Liver (tissue), 8 donors: ENCODE measurements at regions not wholly inside any gene's neighbourhood (a gene's known extent, or its start where the extent isn't known, plus 50 kb on each side); places are given as distances from the start of the nearest gene placed in this dataset.

Experiments
- DNase-seq: peaks from one replicate; pipeline ENCODE4 v3.0.0-alpha.2; 2017; ENCODE audit warnings: low spot score
- H3K27ac ChIP-seq, 2 donors: one replicate each; pipeline ENCODE4 v1.7.0; 2013; ENCODE audit warnings: inconsistent platforms in 2 of 2, low read length in 2 of 2, control low read depth in 1 of 2, low read depth in 1 of 2, mild to moderate bottlenecking in 1 of 2
- H3K27me3 ChIP-seq, 4 donors: one replicate each; pipeline versions ENCODE4 v1.6.1 to v1.7.0; 2013; ENCODE audit warnings: low read length in 3 of 4, inconsistent platforms in 1 of 4, mild to moderate bottlenecking in 1 of 4, moderate library complexity in 1 of 4; ENCODE audit not compliant: control insufficient read depth in 4 of 4, insufficient read depth in 4 of 4
- H3K36me3 ChIP-seq, 4 donors: one replicate each; pipeline versions ENCODE4 v1.6.1 to v1.7.0; 2013; ENCODE audit warnings: low read length in 3 of 4, mild to moderate bottlenecking in 3 of 4, low read depth in 1 of 4, moderate library complexity in 1 of 4; ENCODE audit not compliant: control insufficient read depth in 4 of 4, insufficient read depth in 3 of 4
- H3K4me1 ChIP-seq, 4 donors: one replicate each; pipeline versions ENCODE4 v1.6.1 to v1.7.0; 2013; ENCODE audit warnings: low read length in 3 of 4, mild to moderate bottlenecking in 3 of 4, moderate library complexity in 1 of 4; ENCODE audit not compliant: control insufficient read depth in 4 of 4, insufficient read depth in 4 of 4
- H3K4me3 ChIP-seq, 3 donors: one replicate each; pipeline versions ENCODE4 v1.6.1 to v1.7.0; 2013; ENCODE audit warnings: low read length in 3 of 3, control low read depth in 1 of 3, low read depth in 1 of 3, mild to moderate bottlenecking in 1 of 3
- H3K9ac ChIP-seq, 2 donors: one replicate each; pipeline ENCODE4 v1.7.0; 2013; ENCODE audit warnings: low read length in 2 of 2, mild to moderate bottlenecking in 2 of 2, moderate library complexity in 2 of 2, control low read depth in 1 of 2, low read depth in 1 of 2
- H3K9me3 ChIP-seq, 4 donors: one replicate each; pipeline versions ENCODE4 v1.6.1 to v1.7.0; 2013; ENCODE audit warnings: low read length in 3 of 4; ENCODE audit not compliant: control insufficient read depth in 4 of 4
- ATF3 ChIP-seq: IDR thresholded peaks from 2 replicates; pipeline ENCODE4 v1.6.1; 2016; ENCODE audit warnings: antibody characterized with exemption
- CTCF ChIP-seq: fragments of 150-350 bp; IDR thresholded peaks from 2 replicates; pipeline ENCODE4 v1.5.1; 2017; ENCODE audit warnings: improper control_type of control experiment, low read depth, low read length; ENCODE audit not compliant: missing input control
- EGR1 ChIP-seq, 2 donors: IDR thresholded peaks; 2 replicates each; pipeline ENCODE4 v1.6.1; 2016 to 2018; ENCODE audit warnings: antibody characterized with exemption in 2 of 2, low read depth in 2 of 2
- FOXA1 ChIP-seq: IDR thresholded peaks from 2 replicates; pipeline ENCODE4 v1.6.1; 2016; ENCODE audit warnings: antibody characterized with exemption
- FOXA2 ChIP-seq: IDR thresholded peaks from 2 replicates; pipeline ENCODE4 v1.6.1; 2016; ENCODE audit warnings: antibody characterized with exemption
- GABPA ChIP-seq, 2 donors: IDR thresholded peaks in 1 of 2; conservative IDR thresholded peaks in 1 of 2; 2 replicates each; pipeline ENCODE4 v1.6.1; 2016; ENCODE audit warnings: antibody characterized with exemption in 2 of 2, mild to moderate bottlenecking in 1 of 2, moderate library complexity in 1 of 2
- HNF4A ChIP-seq, 2 donors: conservative IDR thresholded peaks; 2 replicates each; pipeline ENCODE4 v1.6.1; 2016; ENCODE audit warnings: antibody characterized with exemption in 2 of 2, mild to moderate bottlenecking in 2 of 2
- HNF4G ChIP-seq: IDR thresholded peaks from 2 replicates; pipeline ENCODE4 v1.6.1; 2016; ENCODE audit warnings: antibody characterized with exemption
- JUND ChIP-seq, 2 donors: IDR thresholded peaks; 2 replicates each; pipeline ENCODE4 v1.6.1; 2016; ENCODE audit warnings: antibody characterized with exemption in 2 of 2
- MAX ChIP-seq: IDR thresholded peaks from 2 replicates; pipeline ENCODE4 v1.6.1; 2016; ENCODE audit warnings: antibody characterized with exemption
- NR2F2 ChIP-seq: IDR thresholded peaks from 2 replicates; pipeline ENCODE4 v1.6.1; 2016; ENCODE audit warnings: antibody characterized with exemption
- RAD21 ChIP-seq, 2 donors: IDR thresholded peaks; 2 replicates each; pipeline ENCODE4 v1.6.1; 2016; ENCODE audit warnings: antibody characterized with exemption in 2 of 2, mild to moderate bottlenecking in 2 of 2
- REST ChIP-seq: IDR thresholded peaks from 2 replicates; pipeline ENCODE4 v1.6.1; 2016; ENCODE audit warnings: antibody characterized with exemption, mild to moderate bottlenecking
- RXRA ChIP-seq, 2 donors: IDR thresholded peaks; 2 replicates each; pipeline ENCODE4 v1.6.1; 2017 to 2018; ENCODE audit warnings: antibody characterized with exemption in 2 of 2, mild to moderate bottlenecking in 1 of 2
- TAF1 ChIP-seq: conservative IDR thresholded peaks from 2 replicates; pipeline ENCODE4 v1.6.1; 2016; ENCODE audit warnings: antibody characterized with exemption, mild to moderate bottlenecking
- YY1 ChIP-seq: IDR thresholded peaks from 2 replicates; pipeline ENCODE4 v1.6.1; 2016; ENCODE audit warnings: antibody characterized with exemption, mild to moderate bottlenecking
- ZBTB33 ChIP-seq: IDR thresholded peaks from 2 replicates; pipeline ENCODE4 v1.6.1; 2016; ENCODE audit warnings: antibody characterized with exemption
- WGBS: extraction: QIAGEN DNeasy Blood & Tissue Kit; methylation state at CpG from one replicate; pipeline ENCODE4 v1.1.7; 2013; 5-methylcytosine and 5-hydroxymethylcytosine counted together
- donor health status: healthy.
- donor health status: healthy.
- donor health status: healthy.
- donor health status: healthy.
- donor health status: healthy.

- no peak for DNase-seq
- H3K36me3 ChIP-seq: no peaks in the 10 kb centered on the region
Measured at GRCh38 chr6:44558024-44558831, 170.7 kb downstream of the CDC5L start.

GRCh38 chr6:44558832-44559251 lies 171.3 kb downstream of the CDC5L start:
- no peak overlapping the region for H3K4me3 ChIP-seq
- no peak overlapping the region for H3K9ac ChIP-seq
- H3K9me3 ChIP-seq: no peaks in the 10 kb centered on the region
- no peaks in the 10 kb centered on the region for H3K36me3 ChIP-seq
- DNase-seq: no peak
- peaks cover 0 to 7% (median 0%) of the 10 kb centered on the region in 4 donors for H3K27me3 ChIP-seq
- WGBS: 38% methylated on average over 2 of the region's 2 CpGs
- H3K4me1 ChIP-seq: no peaks in the 10 kb centered on the region
- no peak overlapping the region for H3K27ac ChIP-seq
- TF ChIP-seq YY1 (no peak), MAX (no peak), RXRA (IDR thresholded peaks at IDR 0.05) (no peak), HNF4A (conservative IDR thresholded peaks at IDR 0.05) (no peak), FOXA1 (no peak), FOXA2 (no peak), RAD21 (IDR thresholded peaks at IDR 0.05) (no peak), ZBTB33 (no peak), GABPA (IDR thresholded peaks at IDR 0.05 in 1 of 2, conservative IDR thresholded peaks at IDR 0.05 in 1 of 2) (no peak), EGR1 (IDR thresholded peaks at IDR 0.05; ENCODE audit: low read depth in 2 of 2) (no peak), REST (no peak), TAF1 (no peak), JUND (IDR thresholded peaks at IDR 0.05) (no peak), NR2F2 (no peak), ATF3 (no peak), CTCF (no peak), HNF4G (no peak)

More at GRCh38 chr6:44558024-44558831, 170.7 kb downstream of the CDC5L start:
- TF ChIP-seq HNF4G (no peak), CTCF (no peak), MAX (no peak), RAD21 (IDR thresholded peaks at IDR 0.05) (no peak), RXRA (IDR thresholded peaks at IDR 0.05) (no peak), FOXA1 (no peak)
- 64% methylated on average over 7 of the region's 7 CpGs for WGBS
- H3K9ac ChIP-seq: no peak overlapping the region
- H3K4me3 ChIP-seq: no peak overlapping the region
- peaks cover 0 to 7% (median 0%) of the 10 kb centered on the region in 4 donors for H3K27me3 ChIP-seq
- H3K27ac ChIP-seq: no peak overlapping the region
- H3K4me1 ChIP-seq: no peaks in the 10 kb centered on the region
- no peaks in the 10 kb centered on the region for H3K9me3 ChIP-seq
